GM23338 (cell line): ENCODE measurements at regions not wholly inside any gene's neighbourhood (a gene's known extent, or its start where the extent isn't known, plus 50 kb on each side); places are given as distances from the start of the nearest gene placed in this dataset.

Experiments used
- CREB1 ChIP-seq: fragments of 250-450 bp; sonication (Bioruptor Pico); IDR thresholded peaks from 2 replicates; pipeline ENCODE4 v1.5.0; 2020; ENCODE audit warnings: low read depth, mild to moderate bottlenecking, moderate library complexity
- EZH2 ChIP-seq: fragments of 200-600 bp; sonication (generic); IDR thresholded peaks from one replicate; pipeline ENCODE4 v1.8.0; 2017; ENCODE audit warnings: antibody characterized with exemption, mild to moderate bottlenecking, low read depth; ENCODE audit not compliant: unreplicated experiment
- EZH2phosphoT487 ChIP-seq: fragments of 200-600 bp; sonication (generic); IDR thresholded peaks from one replicate; pipeline ENCODE4 v1.8.1; 2018; ENCODE audit warnings: antibody characterized with exemption; ENCODE audit not compliant: unreplicated experiment
- NANOG ChIP-seq: IDR thresholded peaks from 2 replicates; pipeline ENCODE4 v1.6.1; 2016; ENCODE audit warnings: antibody characterized with exemption, borderline replicate concordance
- POLR2AphosphoS5 ChIP-seq: IDR thresholded peaks from 2 replicates; pipeline ENCODE4 v1.6.1; 2016; ENCODE audit warnings: antibody characterized with exemption, low read depth
- STAT1 ChIP-seq: IDR thresholded peaks from one replicate; pipeline ENCODE4 v1.6.1; 2016; ENCODE audit warnings: antibody characterized with exemption; ENCODE audit not compliant: unreplicated experiment
- ZNF114 ChIP-seq: fragments of 250-450 bp; sonication (Bioruptor Pico); IDR thresholded peaks from 2 replicates; pipeline ENCODE4 v1.5.0; 2020; ENCODE audit warnings: mild to moderate bottlenecking, moderate library complexity
- TF ChIP-seq, protein P1 (sequence below), 2 experiments: fragments of 200-600 bp in 1 of 2; sonication (generic) in 1 of 2; conservative IDR thresholded peaks; 2 replicates each; pipeline versions ENCODE4 v1.5.1 to v1.6.1; 2016 to 2017; ENCODE audit warnings: antibody characterized with exemption in 2 of 2, low read depth in 2 of 2, mild to moderate bottlenecking in 2 of 2, moderate library complexity in 1 of 2
- TF ChIP-seq, protein P2 (sequence below): IDR thresholded peaks from 2 replicates; pipeline ENCODE4 v1.6.1; 2016; ENCODE audit warnings: antibody characterized with exemption
- TF ChIP-seq, protein P3 (sequence below): IDR thresholded peaks from one replicate; pipeline ENCODE4 v1.6.1; 2018; ENCODE audit warnings: antibody characterized with exemption; ENCODE audit not compliant: unreplicated experiment

DNA sequence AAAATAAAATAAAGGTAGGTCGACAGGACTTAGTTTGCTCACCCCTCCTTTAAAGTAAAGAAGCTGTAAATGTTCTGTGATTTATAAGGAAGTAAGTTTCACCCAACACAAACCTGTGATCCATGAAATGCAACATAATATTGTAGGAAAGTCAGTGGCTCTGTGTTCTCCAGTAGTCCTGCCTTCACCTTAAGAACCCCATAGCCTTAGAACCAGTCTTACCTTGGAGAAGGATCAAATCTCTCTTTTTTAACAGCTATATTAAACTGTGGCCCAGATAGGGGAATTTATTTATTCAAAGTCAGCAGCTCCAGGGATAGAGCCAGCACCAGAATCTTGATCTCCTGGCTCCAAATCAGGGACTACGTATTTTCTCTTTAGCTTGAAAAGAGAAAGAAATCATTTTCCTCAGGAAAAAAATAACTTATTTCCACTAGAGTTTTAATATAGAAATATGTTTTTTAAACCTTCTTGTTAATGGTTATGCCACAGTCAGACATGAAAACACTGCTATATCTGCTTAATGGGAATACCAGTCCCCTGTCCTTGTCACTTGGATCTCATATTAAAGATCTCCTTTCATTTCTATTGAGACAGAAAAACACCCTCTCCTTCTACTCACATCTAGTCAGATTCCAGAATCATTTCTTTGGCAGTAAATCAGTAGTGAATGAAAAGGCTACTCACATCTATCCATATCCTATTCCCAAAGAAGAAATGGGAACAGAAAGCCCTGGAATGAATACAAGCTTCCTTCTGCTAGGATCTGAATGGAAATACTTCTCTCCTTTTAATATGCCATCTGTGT is 269.2 kb upstream of the TNC start:
- TF ChIP-seq ZNF114 (CRISPR knock-in tag) (no peak), POLR2AphosphoS5 (no peak), STAT1 (no peak), EZH2 (no peak), NANOG (no peak), EZH2phosphoT487 (no peak), CREB1 (CRISPR knock-in tag) (no peak)
- TF ChIP-seq, protein P1, sequence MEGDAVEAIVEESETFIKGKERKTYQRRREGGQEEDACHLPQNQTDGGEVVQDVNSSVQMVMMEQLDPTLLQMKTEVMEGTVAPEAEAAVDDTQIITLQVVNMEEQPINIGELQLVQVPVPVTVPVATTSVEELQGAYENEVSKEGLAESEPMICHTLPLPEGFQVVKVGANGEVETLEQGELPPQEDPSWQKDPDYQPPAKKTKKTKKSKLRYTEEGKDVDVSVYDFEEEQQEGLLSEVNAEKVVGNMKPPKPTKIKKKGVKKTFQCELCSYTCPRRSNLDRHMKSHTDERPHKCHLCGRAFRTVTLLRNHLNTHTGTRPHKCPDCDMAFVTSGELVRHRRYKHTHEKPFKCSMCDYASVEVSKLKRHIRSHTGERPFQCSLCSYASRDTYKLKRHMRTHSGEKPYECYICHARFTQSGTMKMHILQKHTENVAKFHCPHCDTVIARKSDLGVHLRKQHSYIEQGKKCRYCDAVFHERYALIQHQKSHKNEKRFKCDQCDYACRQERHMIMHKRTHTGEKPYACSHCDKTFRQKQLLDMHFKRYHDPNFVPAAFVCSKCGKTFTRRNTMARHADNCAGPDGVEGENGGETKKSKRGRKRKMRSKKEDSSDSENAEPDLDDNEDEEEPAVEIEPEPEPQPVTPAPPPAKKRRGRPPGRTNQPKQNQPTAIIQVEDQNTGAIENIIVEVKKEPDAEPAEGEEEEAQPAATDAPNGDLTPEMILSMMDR (conservative IDR thresholded peaks at IDR 0.05; ENCODE audit: low read depth in 2 of 2) = no peak
- TF ChIP-seq, protein P2, sequence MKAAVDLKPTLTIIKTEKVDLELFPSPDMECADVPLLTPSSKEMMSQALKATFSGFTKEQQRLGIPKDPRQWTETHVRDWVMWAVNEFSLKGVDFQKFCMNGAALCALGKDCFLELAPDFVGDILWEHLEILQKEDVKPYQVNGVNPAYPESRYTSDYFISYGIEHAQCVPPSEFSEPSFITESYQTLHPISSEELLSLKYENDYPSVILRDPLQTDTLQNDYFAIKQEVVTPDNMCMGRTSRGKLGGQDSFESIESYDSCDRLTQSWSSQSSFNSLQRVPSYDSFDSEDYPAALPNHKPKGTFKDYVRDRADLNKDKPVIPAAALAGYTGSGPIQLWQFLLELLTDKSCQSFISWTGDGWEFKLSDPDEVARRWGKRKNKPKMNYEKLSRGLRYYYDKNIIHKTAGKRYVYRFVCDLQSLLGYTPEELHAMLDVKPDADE = no peak
- TF ChIP-seq, protein P3, sequence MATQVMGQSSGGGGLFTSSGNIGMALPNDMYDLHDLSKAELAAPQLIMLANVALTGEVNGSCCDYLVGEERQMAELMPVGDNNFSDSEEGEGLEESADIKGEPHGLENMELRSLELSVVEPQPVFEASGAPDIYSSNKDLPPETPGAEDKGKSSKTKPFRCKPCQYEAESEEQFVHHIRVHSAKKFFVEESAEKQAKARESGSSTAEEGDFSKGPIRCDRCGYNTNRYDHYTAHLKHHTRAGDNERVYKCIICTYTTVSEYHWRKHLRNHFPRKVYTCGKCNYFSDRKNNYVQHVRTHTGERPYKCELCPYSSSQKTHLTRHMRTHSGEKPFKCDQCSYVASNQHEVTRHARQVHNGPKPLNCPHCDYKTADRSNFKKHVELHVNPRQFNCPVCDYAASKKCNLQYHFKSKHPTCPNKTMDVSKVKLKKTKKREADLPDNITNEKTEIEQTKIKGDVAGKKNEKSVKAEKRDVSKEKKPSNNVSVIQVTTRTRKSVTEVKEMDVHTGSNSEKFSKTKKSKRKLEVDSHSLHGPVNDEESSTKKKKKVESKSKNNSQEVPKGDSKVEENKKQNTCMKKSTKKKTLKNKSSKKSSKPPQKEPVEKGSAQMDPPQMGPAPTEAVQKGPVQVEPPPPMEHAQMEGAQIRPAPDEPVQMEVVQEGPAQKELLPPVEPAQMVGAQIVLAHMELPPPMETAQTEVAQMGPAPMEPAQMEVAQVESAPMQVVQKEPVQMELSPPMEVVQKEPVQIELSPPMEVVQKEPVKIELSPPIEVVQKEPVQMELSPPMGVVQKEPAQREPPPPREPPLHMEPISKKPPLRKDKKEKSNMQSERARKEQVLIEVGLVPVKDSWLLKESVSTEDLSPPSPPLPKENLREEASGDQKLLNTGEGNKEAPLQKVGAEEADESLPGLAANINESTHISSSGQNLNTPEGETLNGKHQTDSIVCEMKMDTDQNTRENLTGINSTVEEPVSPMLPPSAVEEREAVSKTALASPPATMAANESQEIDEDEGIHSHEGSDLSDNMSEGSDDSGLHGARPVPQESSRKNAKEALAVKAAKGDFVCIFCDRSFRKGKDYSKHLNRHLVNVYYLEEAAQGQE = no peak
